Left ventricle myocardium inferior (tissue), 1 donor: ENCODE measurements at regions not wholly inside any gene's neighbourhood (a gene's known extent, or its start where the extent isn't known, plus 50 kb on each side); places are given as distances from the start of the nearest gene placed in this dataset.
A peak's percentile ranks its signal among the peaks of the same experiment; 100 is the strongest.

Source experiments
- DNase-seq: peaks from one replicate; pipeline ENCODE4 v3.0.0-alpha.2; 2020
- H3K27ac ChIP-seq: fragments of 200-600 bp; replicated peaks from 2 replicates; pipeline ENCODE4 v1.8.0; 2021
- H3K27me3 ChIP-seq: fragments of 200-600 bp; 2 replicates; pipeline ENCODE4 v1.8.0; 2021; ENCODE audit warnings: low read depth
- H3K36me3 ChIP-seq: fragments of 200-600 bp; 2 replicates; pipeline ENCODE4 v1.8.0; 2021
- H3K4me1 ChIP-seq: fragments of 200-600 bp; 2 replicates; pipeline ENCODE4 v1.8.0; 2021
- H3K4me3 ChIP-seq: fragments of 200-600 bp; 2 replicates; pipeline ENCODE4 v1.8.0; 2021; ENCODE audit warnings: mild to moderate bottlenecking, moderate library complexity
- H3K9me3 ChIP-seq: fragments of 200-600 bp; replicated peaks from 2 replicates; pipeline ENCODE4 v1.8.0; 2021
- CTCF ChIP-seq: fragments of 200-600 bp; IDR thresholded peaks from 2 replicates; pipeline ENCODE4 v1.8.0; 2021; ENCODE audit warnings: antibody characterized with exemption, mild to moderate bottlenecking, borderline replicate concordance
- intact Hi-C: fragments of 100-400 bp; cut with micrococcal nuclease; formaldehyde crosslinking; loops from one replicate; pipeline ENCODE4 v1.11.0; 2022
- donor health status: DM: no; HTN: yes; CAD: no; lungs with severe emphysema.

DNA sequence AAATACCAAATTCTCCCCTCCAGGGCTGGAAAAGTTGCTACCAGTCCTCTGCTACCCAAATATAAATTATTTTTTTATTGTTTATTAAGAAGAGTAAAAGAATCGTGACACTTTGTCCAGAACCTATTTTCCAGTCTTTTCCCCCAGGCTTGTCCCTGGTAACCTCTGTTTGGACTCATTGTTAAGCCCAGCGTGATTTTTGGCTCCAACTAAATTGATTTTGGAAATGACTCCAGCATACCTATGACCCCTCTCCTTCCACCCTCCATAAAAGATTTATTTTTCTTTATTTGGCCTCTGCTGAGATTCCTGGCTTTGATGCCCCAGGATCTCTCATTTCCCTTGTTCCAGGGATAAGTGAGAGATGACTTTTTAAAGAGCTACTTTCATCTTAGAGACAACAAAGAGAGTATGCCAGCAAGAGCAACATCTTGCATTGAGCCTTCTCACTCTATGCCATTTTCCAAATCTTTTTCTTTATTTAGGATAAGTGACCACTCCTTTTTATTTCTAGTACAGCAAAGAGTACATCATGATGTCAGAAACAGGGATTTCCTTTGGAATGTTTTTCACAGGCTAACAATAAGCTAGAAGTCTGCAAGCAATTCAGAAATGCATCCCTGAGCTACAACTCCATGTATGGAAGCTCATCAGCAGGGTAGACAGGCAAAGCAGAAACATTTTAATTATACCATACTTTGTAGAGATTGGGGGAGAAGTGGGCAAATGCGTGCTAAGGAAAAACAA lies 75.8 kb downstream of the DAD1 start:
- Histone ChIP-seq H3K9me3 (no peaks in the 10 kb centered on the region), H3K4me3 (no peak overlapping the region), H3K27me3 (no peaks in the 10 kb centered on the region), H3K36me3 (no peaks in the 10 kb centered on the region), H3K4me1 (peaks cover 72% of the 10 kb centered on the region), H3K27ac (peak overlapping the region; percentile 82)
- intact Hi-C loops, result no loop called here
- no peak for DNase-seq
- no peak for TF ChIP-seq CTCF

DNA sequence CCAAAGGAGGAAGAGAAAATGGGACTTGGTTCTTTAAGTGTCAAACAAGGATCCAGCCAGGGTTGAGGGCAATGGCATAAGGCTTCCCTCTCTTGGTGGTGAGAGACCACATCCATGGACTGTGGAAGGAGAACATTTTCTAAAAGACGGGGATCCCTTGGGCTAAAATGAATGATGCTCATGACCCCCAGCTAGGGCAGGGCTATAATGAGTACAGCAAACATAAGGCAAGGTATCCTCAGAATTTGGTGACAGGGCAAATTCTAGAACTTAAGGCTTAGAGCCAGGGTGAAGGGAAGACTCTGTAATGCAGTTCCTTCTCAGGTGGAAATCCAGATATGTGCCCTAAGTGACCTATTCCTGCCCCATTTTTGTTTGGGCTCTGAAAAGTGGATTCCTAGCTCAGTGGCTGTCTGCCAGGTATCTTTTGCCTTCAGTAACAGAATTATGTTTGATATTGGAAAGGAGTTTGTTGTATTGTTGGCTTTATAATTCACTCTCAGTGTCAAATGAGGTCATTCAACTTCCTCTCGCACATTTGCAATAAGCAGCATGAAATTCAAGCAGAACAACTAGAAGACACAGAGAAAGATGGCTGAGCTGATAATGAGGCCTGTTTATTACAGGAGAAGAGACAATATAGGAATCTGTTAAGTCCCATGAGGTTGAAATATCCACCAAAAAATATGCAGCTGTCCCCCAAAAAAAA lies 76.8 kb downstream of the DAD1 start:
- Histone ChIP-seq H3K4me1 (peaks cover 72% of the 10 kb centered on the region), H3K27ac (peak overlapping the region; percentile 82)
- intact Hi-C loops, result no loop called here

GRCh38 chr14:22510527-22511110 lies 78.4 kb downstream of the DAD1 start:
- no peaks in the 10 kb centered on the region for H3K9me3 ChIP-seq
- H3K4me3 ChIP-seq, result no peak overlapping the region
- TF ChIP-seq CTCF, result no peak
- H3K36me3 ChIP-seq, result no peaks in the 10 kb centered on the region
- no peaks in the 10 kb centered on the region for H3K27me3 ChIP-seq
- H3K27ac ChIP-seq, result no peak overlapping the region
- intact Hi-C loops, result no loop called here
- DNase-seq, result no peak
- peaks cover 69% of the 10 kb centered on the region for H3K4me1 ChIP-seq

More for the DNA sequence above, 76.8 kb downstream of the DAD1 start:
- no peaks in the 10 kb centered on the region for H3K9me3 ChIP-seq
- no peaks in the 10 kb centered on the region for H3K27me3 ChIP-seq
- no peak overlapping the region for H3K4me3 ChIP-seq
- DNase-seq, result no peak
- no peaks in the 10 kb centered on the region for H3K36me3 ChIP-seq
- no peak for TF ChIP-seq CTCF

GRCh38 chr14:22509751-22510300 lies 79.2 kb downstream of the DAD1 start:
- H3K4me1 ChIP-seq, result peaks cover 69% of the 10 kb centered on the region
- H3K27me3 ChIP-seq, result no peaks in the 10 kb centered on the region
- no peaks in the 10 kb centered on the region for H3K9me3 ChIP-seq
- no peak overlapping the region for H3K4me3 ChIP-seq
- no peaks in the 10 kb centered on the region for H3K36me3 ChIP-seq
- no peak for TF ChIP-seq CTCF
- intact Hi-C loops, result no loop called here
- no peak overlapping the region for H3K27ac ChIP-seq
- DNase-seq, result no peak

GRCh38 chr14:22509036-22509709 lies 79.9 kb downstream of the DAD1 start:
- Histone ChIP-seq H3K9me3 (no peaks in the 10 kb centered on the region), H3K4me3 (no peak overlapping the region), H3K36me3 (no peaks in the 10 kb centered on the region), H3K27ac (peak overlapping the region; percentile 4), H3K4me1 (peaks cover 64% of the 10 kb centered on the region), H3K27me3 (no peaks in the 10 kb centered on the region)
- TF ChIP-seq CTCF, result no peak
- DNase-seq, result no peak
- intact Hi-C loops, result no loop called here
